GM19025 (cell line): ENCODE measurements at regions not wholly inside any gene's neighbourhood (a gene's known extent, or its start where the extent isn't known, plus 50 kb on each side); places are given as distances from the start of the nearest gene placed in this dataset.

ENCODE experiments used
- ATAC-seq: cut with Tn5 transposase; IDR thresholded peaks from one replicate; pipeline ENCODE4 v1.9.1; 2021; ENCODE audit warnings: mild to moderate bottlenecking, low read depth, moderate library complexity; ENCODE audit not compliant: unreplicated experiment

GRCh38 chr3:163018067-163018466, 1521.5 kb downstream of the OTOL1 start:
- no peak for ATAC-seq

- ATAC-seq: no peak
Measured at GRCh38 chr3:163018664-163019063, 1522.1 kb downstream of the OTOL1 start.

- no peak for ATAC-seq
Measured at GRCh38 chr3:163019260-163019659, 1522.7 kb downstream of the OTOL1 start.

- no peak for ATAC-seq
Measured at GRCh38 chr3:163033652-163034051, 1537.0 kb downstream of the OTOL1 start.

GRCh38 chr3:163039636-163040035, 1543.0 kb downstream of the OTOL1 start:
- ATAC-seq: no peak

- ATAC-seq: no peak
Measured at GRCh38 chr3:163043074-163043473, 1546.5 kb downstream of the OTOL1 start.

- no peak for ATAC-seq
Measured at GRCh38 chr3:163045945-163046344, 1549.3 kb downstream of the OTOL1 start.

- ATAC-seq: no peak
Measured at GRCh38 chr3:163048881-163049280, 1552.3 kb downstream of the OTOL1 start.

GRCh38 chr3:163056874-163057497, 1560.4 kb downstream of the OTOL1 start:
- no peak for ATAC-seq

GRCh38 chr3:163058031-163058854, 1561.6 kb downstream of the OTOL1 start:
- ATAC-seq: no peak

- ATAC-seq: no peak
Measured at GRCh38 chr3:163071713-163072112, 1575.1 kb downstream of the OTOL1 start.
